Suprapubic skin (tissue), 4 donors: ENCODE measurements at regions not wholly inside any gene's neighbourhood (a gene's known extent, or its start where the extent isn't known, plus 50 kb on each side); places are given as distances from the start of the nearest gene placed in this dataset.

Source experiments
- POLR2A ChIP-seq, 2 donors: fragments of 450-650 bp; IDR thresholded peaks; one replicate each; pipeline ENCODE4 v1.6.1; 2017; ENCODE audit warnings: antibody characterized with exemption in 2 of 2, mild to moderate bottlenecking in 2 of 2, moderate library complexity in 2 of 2
- POLR2AphosphoS5 ChIP-seq, 3 donors: sonication (generic); formaldehyde crosslinking; IDR thresholded peaks; one replicate each; pipeline ENCODE4 v1.6.1; 2017; ENCODE audit warnings: antibody characterized with exemption in 3 of 3

- TF ChIP-seq POLR2A (IDR thresholded peaks at IDR 0.05) = no peak
- TF ChIP-seq POLR2AphosphoS5 (IDR thresholded peaks at IDR 0.05) = no peak
These were observed 87.0 kb upstream of the AMOTL1 start for GRCh38 chr11:94681140-94681539.
